ES-I3 (cell line): ENCODE measurements at regions not wholly inside any gene's neighbourhood (a gene's known extent, or its start where the extent isn't known, plus 50 kb on each side); places are given as distances from the start of the nearest gene placed in this dataset.
A peak's percentile ranks its signal among the peaks of the same experiment; 100 is the strongest.

Source experiments
- H3K36me3 ChIP-seq: 2 replicates; pipeline ENCODE4 v1.6.1; 2013; ENCODE audit warnings: mild to moderate bottlenecking, low read length, control low read depth, moderate library complexity; ENCODE audit not compliant: insufficient read depth
- H3K4me1 ChIP-seq: 2 replicates; pipeline ENCODE4 v1.6.1; 2013; ENCODE audit warnings: mild to moderate bottlenecking, control low read depth, low read length; ENCODE audit not compliant: insufficient read depth
- H3K9ac ChIP-seq: 2 replicates; pipeline ENCODE4 v1.6.1; 2013; ENCODE audit warnings: low read depth, mild to moderate bottlenecking, low read length, moderate library complexity
- H3K9me3 ChIP-seq: 2 replicates; pipeline ENCODE4 v1.6.1; 2013; ENCODE audit warnings: mild to moderate bottlenecking, low read length, moderate library complexity; ENCODE audit not compliant: control insufficient read depth, insufficient read depth

DNA sequence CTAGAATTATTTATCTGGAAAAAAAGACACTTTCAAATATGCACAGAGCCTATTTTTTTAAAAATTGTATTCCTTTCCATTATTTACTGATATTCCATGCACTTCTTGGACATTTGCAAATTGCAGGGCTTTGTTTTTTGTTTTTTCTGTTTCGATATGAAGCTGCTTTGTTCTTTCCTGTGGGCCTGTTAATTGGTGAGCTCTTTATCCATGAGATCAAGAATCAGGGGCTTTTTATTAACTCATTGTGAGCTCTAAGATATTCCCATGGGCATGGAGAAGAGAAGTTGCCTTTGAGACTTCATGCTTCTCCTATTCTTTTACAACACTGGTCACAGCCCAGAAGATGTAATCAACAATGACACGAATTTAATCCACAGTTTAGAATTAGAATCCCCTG lies 145.1 kb downstream of the SAMD5 start:
- Histone ChIP-seq H3K9ac (no peak overlapping the region), H3K36me3 (no peaks in the 10 kb centered on the region), H3K4me1 (0 out of 2 replicates have a peak, but pooled peaks cover 3% of the 10 kb centered on the region), H3K9me3 (no peaks in the 10 kb centered on the region)

DNA sequence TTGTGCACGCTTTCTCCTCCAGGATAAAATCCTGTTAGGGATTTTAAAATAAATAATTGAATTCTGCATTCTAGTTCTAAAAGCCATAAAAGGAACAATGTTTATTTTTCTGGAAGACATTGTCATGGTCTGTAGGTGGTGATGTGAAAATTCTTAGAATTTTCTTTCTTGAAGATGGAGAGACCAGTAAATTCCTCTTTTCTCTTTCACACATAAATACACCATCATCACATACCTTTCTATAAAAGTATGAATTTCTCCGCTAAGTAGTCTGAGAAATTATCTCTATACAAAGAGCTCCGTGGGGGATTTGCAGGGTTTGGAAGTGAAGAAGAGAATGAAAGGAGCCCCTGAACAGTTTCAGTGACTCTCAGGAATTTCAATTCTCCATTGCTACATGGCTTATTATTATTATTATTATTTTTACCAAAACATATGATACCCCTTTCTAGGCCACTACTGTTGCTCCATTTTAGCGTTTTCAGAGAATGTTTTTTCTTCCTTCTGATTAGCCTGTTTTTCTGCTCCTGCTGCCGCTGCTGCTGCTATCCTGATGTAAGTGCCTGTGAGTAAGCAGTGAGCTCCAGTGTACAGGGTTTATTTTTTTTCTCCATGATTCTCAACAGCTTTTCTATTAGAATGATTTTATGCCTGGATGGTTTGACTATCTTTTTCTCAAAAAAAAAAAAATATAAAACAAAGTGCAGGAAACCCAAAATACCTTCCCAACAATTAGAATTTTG lies 145.8 kb downstream of the SAMD5 start:
- Histone ChIP-seq H3K4me1 (0 out of 2 replicates have a peak, but pooled peaks cover 3% of the 10 kb centered on the region), H3K9me3 (no peaks in the 10 kb centered on the region), H3K9ac (no peak overlapping the region), H3K36me3 (no peaks in the 10 kb centered on the region)

DNA sequence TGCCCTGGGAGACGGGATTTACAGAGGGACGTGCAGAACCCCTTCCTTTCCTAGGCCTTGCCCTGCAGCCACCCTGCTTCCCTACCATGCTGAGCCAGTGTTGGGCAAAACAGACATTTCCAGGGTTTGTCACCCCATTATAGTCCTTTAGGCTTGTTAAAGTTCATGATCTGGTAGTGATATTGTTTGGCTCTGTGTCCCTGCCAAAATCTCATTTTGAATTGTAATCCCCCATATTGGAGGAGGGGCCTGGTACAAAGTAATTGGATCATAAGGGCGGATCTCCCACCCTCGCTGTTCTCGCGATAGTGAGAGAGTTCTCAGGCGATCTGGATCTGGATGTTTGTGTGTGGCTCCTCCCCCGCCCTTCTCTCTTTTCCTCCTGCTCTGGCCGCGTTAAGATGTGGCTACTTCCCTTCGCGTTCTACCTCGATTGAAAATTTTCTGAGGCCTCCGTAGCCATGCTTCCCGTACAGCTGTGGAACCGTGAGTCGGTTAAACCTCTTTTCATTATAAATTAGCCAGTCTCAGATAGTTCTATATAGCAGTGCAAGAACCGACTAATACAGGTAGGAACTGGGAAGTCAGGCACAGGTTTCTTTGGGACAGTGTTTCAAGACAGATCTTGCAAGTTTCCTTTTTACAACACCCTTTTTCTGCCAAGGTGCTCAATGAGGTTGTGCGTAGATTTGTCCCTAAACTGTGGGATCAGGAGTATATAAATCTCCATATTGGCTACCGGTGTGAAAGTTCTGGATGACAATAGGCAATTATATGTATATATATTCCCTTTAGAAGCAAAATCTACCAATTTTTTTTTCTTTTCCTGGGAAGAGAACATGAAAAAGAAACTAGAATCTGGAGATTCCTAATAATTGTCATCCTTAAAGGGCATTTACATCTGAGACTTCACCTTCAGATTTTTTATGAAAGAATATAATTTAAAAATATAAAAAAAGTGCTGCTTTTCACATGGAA lies 152.1 kb downstream of the SAMD5 start:
- H3K4me1 ChIP-seq, result no peaks in the 10 kb centered on the region
- H3K9me3 ChIP-seq, result no peaks in the 10 kb centered on the region
- peak overlapping the region; percentile 38; the same call in 1 of the 2 replicates for H3K9ac ChIP-seq
- H3K36me3 ChIP-seq, result no peaks in the 10 kb centered on the region

DNA sequence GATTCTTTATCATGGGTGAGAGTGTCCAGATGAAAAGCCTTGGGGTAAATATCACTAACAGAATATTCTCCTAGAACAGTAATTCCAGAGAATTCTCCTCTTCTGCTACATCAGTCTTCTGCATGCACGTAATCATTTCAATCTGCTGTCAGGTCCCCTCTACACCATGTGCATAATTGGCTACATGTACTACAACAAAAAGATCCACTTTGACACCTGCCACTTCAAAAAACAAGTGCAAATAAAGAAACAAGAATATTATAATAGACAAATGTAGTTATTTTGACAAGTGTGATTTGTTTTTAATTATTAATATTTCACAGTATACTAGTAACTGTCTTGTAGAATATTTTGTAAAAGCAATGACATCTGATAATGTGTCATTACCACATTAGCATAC lies 154.2 kb downstream of the SAMD5 start:
- Histone ChIP-seq H3K36me3 (no peaks in the 10 kb centered on the region), H3K9ac (no peak overlapping the region), H3K4me1 (no peaks in the 10 kb centered on the region), H3K9me3 (no peaks in the 10 kb centered on the region)

DNA sequence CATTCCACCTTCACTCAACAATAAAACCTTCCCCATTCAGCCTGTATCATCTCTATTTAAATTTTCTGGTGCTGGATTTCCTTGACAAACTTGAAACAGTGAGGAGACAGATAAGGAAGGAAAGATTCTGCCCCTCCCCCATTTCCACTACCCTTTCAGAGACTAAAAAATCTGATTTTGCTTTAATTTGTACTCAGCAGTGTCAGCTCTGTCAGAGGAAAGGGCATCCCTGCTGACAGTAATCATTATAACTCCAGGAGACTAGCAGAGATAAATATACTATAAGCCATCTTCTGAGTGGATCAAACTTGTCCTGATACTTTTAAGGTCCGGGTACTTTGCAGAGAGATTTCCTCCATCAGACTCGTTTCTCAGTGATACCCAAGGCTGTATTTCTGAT lies 155.6 kb downstream of the SAMD5 start:
- no peaks in the 10 kb centered on the region for H3K36me3 ChIP-seq
- no peaks in the 10 kb centered on the region for H3K9me3 ChIP-seq
- no peak overlapping the region for H3K9ac ChIP-seq
- H3K4me1 ChIP-seq, result no peaks in the 10 kb centered on the region

DNA sequence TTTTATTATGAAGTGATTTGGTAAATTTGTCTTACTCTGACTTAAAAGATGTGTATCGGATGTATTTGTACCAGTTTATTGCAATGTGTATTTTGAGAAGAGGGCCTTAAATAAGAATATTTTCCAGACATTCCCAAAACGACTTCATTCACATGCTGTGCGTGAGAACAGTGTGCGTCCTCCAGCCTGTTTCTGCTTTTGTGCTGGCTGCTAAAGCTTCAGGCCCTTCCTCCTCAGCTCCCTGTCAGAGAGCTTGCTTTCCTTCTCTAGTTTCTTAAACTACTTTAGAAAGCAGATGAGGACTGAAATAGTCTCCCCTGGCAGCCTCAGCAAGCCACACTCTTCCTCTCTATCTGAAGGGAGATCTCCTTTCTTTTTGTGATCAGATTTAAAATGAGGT lies 157.8 kb downstream of the SAMD5 start:
- Histone ChIP-seq H3K36me3 (no peaks in the 10 kb centered on the region), H3K9ac (no peak overlapping the region), H3K4me1 (no peaks in the 10 kb centered on the region), H3K9me3 (no peaks in the 10 kb centered on the region)

DNA sequence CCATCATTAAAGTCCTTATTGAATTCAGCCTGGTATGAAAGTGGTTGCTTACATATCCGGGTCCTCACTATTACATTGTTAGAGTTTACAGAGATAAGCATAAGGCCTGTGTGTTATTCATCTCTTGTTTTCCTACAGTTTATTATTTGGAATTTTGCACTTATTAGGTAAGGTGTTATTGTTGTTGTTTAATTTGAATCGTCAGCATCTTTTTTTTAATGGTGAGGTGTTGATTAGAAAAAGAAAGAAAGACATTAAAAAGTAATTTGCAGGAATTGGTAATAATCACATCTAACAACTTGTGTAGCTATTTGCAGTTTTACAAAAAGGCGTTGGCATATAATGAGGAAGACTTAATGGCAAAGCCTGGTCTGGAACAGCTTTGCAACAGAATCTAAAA lies 158.6 kb downstream of the SAMD5 start:
- no peaks in the 10 kb centered on the region for H3K36me3 ChIP-seq
- no peak overlapping the region for H3K9ac ChIP-seq
- no peaks in the 10 kb centered on the region for H3K4me1 ChIP-seq
- H3K9me3 ChIP-seq, result no peaks in the 10 kb centered on the region

DNA sequence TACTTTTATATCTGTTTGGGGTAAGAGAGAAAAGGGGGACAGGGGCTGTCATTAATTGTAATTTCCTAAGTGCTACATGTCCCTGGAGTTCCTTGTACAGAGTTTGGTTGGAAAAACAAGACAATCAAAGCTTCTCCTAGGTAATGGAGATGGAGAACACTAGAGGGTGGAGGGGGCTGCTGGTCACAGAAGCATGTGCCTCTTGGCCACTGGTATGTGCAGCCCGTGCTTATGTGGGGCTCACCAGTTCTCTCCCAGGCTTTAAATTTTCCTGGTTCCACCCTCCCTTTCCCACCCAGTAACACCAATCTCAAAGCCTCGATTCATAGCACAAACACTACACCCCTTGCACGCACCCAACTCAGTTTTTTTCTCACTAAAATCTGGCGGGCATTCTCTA lies 165.6 kb downstream of the SAMD5 start:
- Histone ChIP-seq H3K4me1 (peaks cover 27% of the 10 kb centered on the region; the same call in 1 of the 2 replicates), H3K9me3 (no peaks in the 10 kb centered on the region), H3K9ac (no peak overlapping the region), H3K36me3 (no peaks in the 10 kb centered on the region)

DNA sequence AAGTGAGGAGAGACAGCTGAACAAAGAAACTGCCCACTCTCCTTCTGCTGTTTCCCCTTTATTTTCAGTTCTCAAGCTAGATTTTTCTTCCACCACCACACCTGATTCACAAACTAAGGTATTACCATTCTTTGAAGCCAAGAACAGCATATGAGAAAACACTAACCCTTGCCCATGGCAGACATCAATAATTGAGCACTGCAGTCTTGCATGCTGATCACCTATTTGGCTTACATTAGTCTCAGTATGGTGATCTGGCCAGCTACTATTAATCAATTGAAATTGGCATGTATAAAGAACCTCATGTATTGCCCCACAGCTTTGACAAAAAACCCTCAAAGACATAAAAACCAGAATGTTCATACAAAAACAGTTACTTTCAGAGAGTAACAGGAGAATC lies 166.3 kb downstream of the SAMD5 start:
- H3K9me3 ChIP-seq, result no peaks in the 10 kb centered on the region
- peaks cover 27% of the 10 kb centered on the region; the same call in 1 of the 2 replicates for H3K4me1 ChIP-seq
- H3K9ac ChIP-seq, result no peak overlapping the region
- H3K36me3 ChIP-seq, result no peaks in the 10 kb centered on the region

DNA sequence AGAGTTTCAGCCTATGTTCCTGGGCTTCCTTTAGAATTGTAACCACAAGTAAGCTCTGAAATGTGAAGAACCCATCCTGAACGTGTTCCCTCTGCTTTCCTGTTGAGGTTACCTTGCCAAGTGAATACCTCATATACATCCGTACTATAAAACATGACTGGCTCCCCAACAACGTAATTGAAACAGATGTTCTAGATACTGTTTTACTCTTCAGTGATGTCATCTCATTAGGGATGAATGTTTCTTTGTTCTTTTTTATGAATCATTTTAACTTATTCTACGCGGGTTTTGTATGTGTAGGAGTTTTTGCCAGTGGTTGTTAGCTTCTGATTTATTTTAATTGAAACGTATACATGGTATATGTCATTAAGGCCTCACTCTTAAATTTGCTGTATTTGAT lies 166.8 kb downstream of the SAMD5 start:
- H3K4me1 ChIP-seq, result peaks cover 27% of the 10 kb centered on the region; the same call in 1 of the 2 replicates
- H3K36me3 ChIP-seq, result no peaks in the 10 kb centered on the region
- no peak overlapping the region for H3K9ac ChIP-seq
- H3K9me3 ChIP-seq, result no peaks in the 10 kb centered on the region

DNA sequence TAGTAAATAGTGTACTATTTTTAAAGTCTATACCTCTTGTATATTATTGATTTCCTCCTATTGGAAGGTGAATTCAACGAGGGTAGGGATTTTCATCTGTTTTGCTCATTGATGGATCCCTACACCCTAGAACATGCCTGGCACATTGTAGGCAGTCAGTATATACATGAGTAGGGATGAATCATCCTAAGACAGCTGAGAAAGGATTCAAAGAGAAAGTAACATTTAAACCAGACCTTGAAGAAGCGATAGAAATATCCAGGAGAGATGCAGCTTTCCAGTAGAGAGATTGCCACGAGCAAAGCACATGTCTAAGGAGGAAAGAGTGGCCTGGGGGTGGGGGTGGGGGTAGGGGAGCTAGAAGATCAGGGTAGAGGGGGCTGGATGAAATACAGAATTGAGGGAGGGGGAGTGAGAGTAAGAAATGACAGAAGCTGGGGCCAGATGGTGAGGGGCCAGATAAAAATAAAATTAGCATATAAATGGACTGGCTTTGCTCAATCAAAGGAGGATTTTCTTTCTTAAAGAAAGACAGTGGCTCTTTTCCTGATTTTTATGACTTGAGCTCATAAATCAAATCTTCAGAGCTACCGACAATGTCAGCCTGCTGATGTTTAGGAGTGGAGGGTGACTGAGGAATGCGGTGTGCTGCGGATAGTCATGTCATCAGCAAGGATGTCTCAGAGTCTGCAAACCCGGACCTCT lies 168.2 kb downstream of the SAMD5 start:
- no peaks in the 10 kb centered on the region for H3K36me3 ChIP-seq
- H3K9ac ChIP-seq, result no peak overlapping the region
- H3K9me3 ChIP-seq, result no peaks in the 10 kb centered on the region
- H3K4me1 ChIP-seq, result peaks cover 27% of the 10 kb centered on the region; the same call in 1 of the 2 replicates

DNA sequence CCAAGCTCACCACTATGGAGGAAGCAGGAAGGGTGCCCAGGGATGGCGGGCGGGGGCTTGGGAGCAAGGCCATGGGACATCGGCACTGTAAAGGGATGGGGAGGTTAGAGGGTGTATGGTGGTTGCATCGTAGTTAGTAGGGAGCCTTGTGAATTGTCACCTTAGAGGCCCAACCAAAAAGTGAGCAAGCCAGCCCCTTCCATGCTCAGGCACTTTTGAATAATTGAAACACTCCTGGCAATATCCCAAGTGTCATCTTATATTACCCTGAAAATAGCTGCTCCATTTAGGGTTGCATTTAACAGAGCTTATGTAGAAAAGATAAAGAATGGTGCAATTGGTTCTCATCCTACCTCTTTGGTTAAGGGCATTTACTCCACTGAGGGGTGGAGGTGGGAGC lies 169.2 kb downstream of the SAMD5 start:
- no peaks in the 10 kb centered on the region for H3K9me3 ChIP-seq

DNA sequence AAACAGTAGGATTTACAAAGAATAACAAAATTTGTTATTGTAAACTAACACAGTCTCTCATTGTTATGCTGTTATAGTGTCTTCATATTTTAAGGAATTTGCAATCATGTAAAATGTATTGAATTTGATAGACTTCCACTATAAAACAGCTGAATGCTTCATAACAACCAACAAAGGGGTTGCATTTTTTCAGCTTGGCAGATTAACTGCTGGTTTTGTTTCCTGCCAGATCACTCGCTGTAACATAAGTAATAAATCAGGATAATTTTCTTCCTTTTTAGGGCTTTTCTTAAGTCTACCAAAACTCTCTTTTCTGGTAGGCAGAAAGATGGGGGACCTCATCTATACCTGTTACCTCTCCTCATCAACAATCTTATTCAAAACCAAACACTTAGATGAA lies 169.8 kb downstream of the SAMD5 start:
- no peaks in the 10 kb centered on the region for H3K36me3 ChIP-seq
- peaks cover 27% of the 10 kb centered on the region; the same call in 1 of the 2 replicates for H3K4me1 ChIP-seq
- H3K9me3 ChIP-seq, result no peaks in the 10 kb centered on the region
- no peak overlapping the region for H3K9ac ChIP-seq

More for the DNA sequence above, 169.2 kb downstream of the SAMD5 start:
- no peaks in the 10 kb centered on the region for H3K36me3 ChIP-seq
- no peak overlapping the region for H3K9ac ChIP-seq
- H3K4me1 ChIP-seq, result peaks cover 27% of the 10 kb centered on the region; the same call in 1 of the 2 replicates

DNA sequence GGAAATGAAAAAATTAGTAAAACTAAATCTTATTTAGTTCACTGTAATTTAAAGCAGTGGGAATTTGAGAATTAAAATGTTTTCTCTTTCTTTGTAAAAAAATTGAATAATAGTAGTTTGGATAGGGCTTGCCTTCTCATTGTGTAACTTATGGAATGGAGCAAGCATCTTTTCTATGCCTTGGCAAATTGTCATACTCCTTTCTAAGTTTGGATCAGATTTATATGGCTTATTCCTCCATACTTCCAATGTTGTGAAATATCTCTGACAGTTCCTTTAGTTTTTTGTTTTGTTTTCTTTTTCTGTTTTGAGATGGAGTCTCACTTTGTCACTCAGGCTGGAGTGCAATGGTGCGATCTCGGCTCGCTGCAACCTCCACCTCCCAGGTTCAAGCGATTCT lies 176.4 kb downstream of the SAMD5 start:
- no peak overlapping the region for H3K9ac ChIP-seq
- no peaks in the 10 kb centered on the region for H3K36me3 ChIP-seq
- H3K9me3 ChIP-seq, result no peaks in the 10 kb centered on the region
- H3K4me1 ChIP-seq, result no peaks in the 10 kb centered on the region
